ENCODE measurements at regions not wholly inside any gene's neighbourhood (a gene's known extent, or its start where the extent isn't known, plus 50 kb on each side); places are given as distances from the start of the nearest gene placed in this dataset.

GRCh38 chr2:100754951-100755350 is 65.0 kb upstream of the NPAS2 start:
- Histone ChIP-seq H3K27me3 (ENCODE audit: control insufficient read depth in 5 of 5, insufficient read depth in 4 of 5, low read length in 5 of 5) (peaks cover 0 to 3% (median 0%) of the 10 kb centered on the region in 5 donors), H3K4me1 (ENCODE audit: control insufficient read depth in 5 of 5, insufficient read depth in 5 of 5, low read length in 5 of 5) (peaks cover 0 to 10% (median 4%) of the 10 kb centered on the region in 5 donors), H3K9me3 (ENCODE audit: control insufficient read depth in 5 of 5, low read length in 5 of 5) (no peaks in the 10 kb centered on the region), H3K9ac (ENCODE audit: low read length in 5 of 5) (no peak overlapping the region), H3K36me3 (ENCODE audit: control insufficient read depth in 5 of 5, insufficient read depth in 5 of 5, low read length in 5 of 5) (no peaks in the 10 kb centered on the region), H3K4me3 (ENCODE audit: low read depth in 1 of 5, low read length in 5 of 5) (no peak overlapping the region), H3K27ac (ENCODE audit: low read depth, low read length) (no peak overlapping the region)

GRCh38 chr2:100755441-100755840 is 64.5 kb upstream of the NPAS2 start:
- peaks cover 0 to 10% (median 4%) of the 10 kb centered on the region in 5 donors for H3K4me1 ChIP-seq (ENCODE audit: control insufficient read depth in 5 of 5, insufficient read depth in 5 of 5, low read length in 5 of 5)
- no peak overlapping the region for H3K4me3 ChIP-seq (ENCODE audit: low read depth in 1 of 5, low read length in 5 of 5)
- no peaks in the 10 kb centered on the region for H3K36me3 ChIP-seq (ENCODE audit: control insufficient read depth in 5 of 5, insufficient read depth in 5 of 5, low read length in 5 of 5)
- H3K27ac ChIP-seq (ENCODE audit: low read depth, low read length), result no peak overlapping the region
- H3K9ac ChIP-seq (ENCODE audit: low read length in 5 of 5), result no peak overlapping the region
- peaks cover 0 to 3% (median 0%) of the 10 kb centered on the region in 5 donors for H3K27me3 ChIP-seq (ENCODE audit: control insufficient read depth in 5 of 5, insufficient read depth in 4 of 5, low read length in 5 of 5)
- H3K9me3 ChIP-seq (ENCODE audit: control insufficient read depth in 5 of 5, low read length in 5 of 5), result no peaks in the 10 kb centered on the region

GRCh38 chr2:100756704-100757103 is 63.2 kb upstream of the NPAS2 start:
- no peaks in the 10 kb centered on the region for H3K9me3 ChIP-seq (ENCODE audit: control insufficient read depth in 5 of 5, low read length in 5 of 5)
- no peak overlapping the region for H3K9ac ChIP-seq (ENCODE audit: low read length in 5 of 5)
- no peak overlapping the region for H3K27ac ChIP-seq (ENCODE audit: low read depth, low read length)
- H3K36me3 ChIP-seq (ENCODE audit: control insufficient read depth in 5 of 5, insufficient read depth in 5 of 5, low read length in 5 of 5), result no peaks in the 10 kb centered on the region
- H3K4me1 ChIP-seq (ENCODE audit: control insufficient read depth in 5 of 5, insufficient read depth in 5 of 5, low read length in 5 of 5), result peaks cover 0 to 10% (median 4%) of the 10 kb centered on the region in 5 donors
- no peak overlapping the region for H3K4me3 ChIP-seq (ENCODE audit: low read depth in 1 of 5, low read length in 5 of 5)
- H3K27me3 ChIP-seq (ENCODE audit: control insufficient read depth in 5 of 5, insufficient read depth in 4 of 5, low read length in 5 of 5), result peaks cover 0 to 3% (median 0%) of the 10 kb centered on the region in 5 donors

- peaks cover 0 to 3% (median 0%) of the 10 kb centered on the region in 5 donors for H3K27me3 ChIP-seq (ENCODE audit: control insufficient read depth in 5 of 5, insufficient read depth in 4 of 5, low read length in 5 of 5)
- H3K36me3 ChIP-seq (ENCODE audit: control insufficient read depth in 5 of 5, insufficient read depth in 5 of 5, low read length in 5 of 5), result no peaks in the 10 kb centered on the region
- H3K9me3 ChIP-seq (ENCODE audit: control insufficient read depth in 5 of 5, low read length in 5 of 5), result no peaks in the 10 kb centered on the region
- H3K4me3 ChIP-seq (ENCODE audit: low read depth in 1 of 5, low read length in 5 of 5), result no peak overlapping the region
- peaks cover 0 to 8% (median 0%) of the 10 kb centered on the region in 5 donors for H3K4me1 ChIP-seq (ENCODE audit: control insufficient read depth in 5 of 5, insufficient read depth in 5 of 5, low read length in 5 of 5)
- H3K9ac ChIP-seq (ENCODE audit: low read length in 5 of 5), result no peak overlapping the region
- no peak overlapping the region for H3K27ac ChIP-seq (ENCODE audit: low read depth, low read length)
These were observed 62.1 kb upstream of the NPAS2 start for GRCh38 chr2:100757621-100758394.

GRCh38 chr2:100759901-100760300 is 60.0 kb upstream of the NPAS2 start:
- H3K9me3 ChIP-seq (ENCODE audit: control insufficient read depth in 5 of 5, low read length in 5 of 5), result no peaks in the 10 kb centered on the region
- H3K27ac ChIP-seq (ENCODE audit: low read depth, low read length), result no peak overlapping the region
- no peaks in the 10 kb centered on the region for H3K36me3 ChIP-seq (ENCODE audit: control insufficient read depth in 5 of 5, insufficient read depth in 5 of 5, low read length in 5 of 5)
- no peak overlapping the region for H3K4me3 ChIP-seq (ENCODE audit: low read depth in 1 of 5, low read length in 5 of 5)
- no peaks in the 10 kb centered on the region for H3K4me1 ChIP-seq (ENCODE audit: control insufficient read depth in 5 of 5, insufficient read depth in 5 of 5, low read length in 5 of 5)
- H3K9ac ChIP-seq (ENCODE audit: low read length in 5 of 5), result no peak overlapping the region
- no peaks in the 10 kb centered on the region for H3K27me3 ChIP-seq (ENCODE audit: control insufficient read depth in 5 of 5, insufficient read depth in 4 of 5, low read length in 5 of 5)

GRCh38 chr2:100761365-100761764 is 58.6 kb upstream of the NPAS2 start:
- H3K9ac ChIP-seq (ENCODE audit: low read length in 5 of 5), result no peak overlapping the region
- H3K4me1 ChIP-seq (ENCODE audit: control insufficient read depth in 5 of 5, insufficient read depth in 5 of 5, low read length in 5 of 5), result no peaks in the 10 kb centered on the region
- H3K36me3 ChIP-seq (ENCODE audit: control insufficient read depth in 5 of 5, insufficient read depth in 5 of 5, low read length in 5 of 5), result no peaks in the 10 kb centered on the region
- H3K27me3 ChIP-seq (ENCODE audit: control insufficient read depth in 5 of 5, insufficient read depth in 4 of 5, low read length in 5 of 5), result no peaks in the 10 kb centered on the region
- no peak overlapping the region for H3K27ac ChIP-seq (ENCODE audit: low read depth, low read length)
- H3K9me3 ChIP-seq (ENCODE audit: control insufficient read depth in 5 of 5, low read length in 5 of 5), result no peaks in the 10 kb centered on the region
- H3K4me3 ChIP-seq (ENCODE audit: low read depth in 1 of 5, low read length in 5 of 5), result no peak overlapping the region

GRCh38 chr2:100764430-100764829 is 55.5 kb upstream of the NPAS2 start:
- Histone ChIP-seq H3K36me3 (ENCODE audit: control insufficient read depth in 5 of 5, insufficient read depth in 5 of 5, low read length in 5 of 5) (no peaks in the 10 kb centered on the region), H3K4me1 (ENCODE audit: control insufficient read depth in 5 of 5, insufficient read depth in 5 of 5, low read length in 5 of 5) (no peaks in the 10 kb centered on the region), H3K9me3 (ENCODE audit: control insufficient read depth in 5 of 5, low read length in 5 of 5) (no peaks in the 10 kb centered on the region), H3K27ac (ENCODE audit: low read depth, low read length) (no peak overlapping the region), H3K4me3 (ENCODE audit: low read depth in 1 of 5, low read length in 5 of 5) (no peak overlapping the region), H3K27me3 (ENCODE audit: control insufficient read depth in 5 of 5, insufficient read depth in 4 of 5, low read length in 5 of 5) (no peaks in the 10 kb centered on the region), H3K9ac (ENCODE audit: low read length in 5 of 5) (no peak overlapping the region)

GRCh38 chr2:100765481-100765880 is 54.5 kb upstream of the NPAS2 start:
- Histone ChIP-seq H3K9ac (ENCODE audit: low read length in 5 of 5) (no peak overlapping the region), H3K4me1 (ENCODE audit: control insufficient read depth in 5 of 5, insufficient read depth in 5 of 5, low read length in 5 of 5) (no peaks in the 10 kb centered on the region), H3K9me3 (ENCODE audit: control insufficient read depth in 5 of 5, low read length in 5 of 5) (no peaks in the 10 kb centered on the region), H3K27me3 (ENCODE audit: control insufficient read depth in 5 of 5, insufficient read depth in 4 of 5, low read length in 5 of 5) (no peaks in the 10 kb centered on the region), H3K36me3 (ENCODE audit: control insufficient read depth in 5 of 5, insufficient read depth in 5 of 5, low read length in 5 of 5) (no peaks in the 10 kb centered on the region), H3K4me3 (ENCODE audit: low read depth in 1 of 5, low read length in 5 of 5) (no peak overlapping the region), H3K27ac (ENCODE audit: low read depth, low read length) (no peak overlapping the region)

- H3K36me3 ChIP-seq (ENCODE audit: control insufficient read depth in 5 of 5, insufficient read depth in 5 of 5, low read length in 5 of 5), result no peaks in the 10 kb centered on the region
- H3K4me1 ChIP-seq (ENCODE audit: control insufficient read depth in 5 of 5, insufficient read depth in 5 of 5, low read length in 5 of 5), result no peaks in the 10 kb centered on the region
- no peak overlapping the region for H3K27ac ChIP-seq (ENCODE audit: low read depth, low read length)
- no peak overlapping the region for H3K4me3 ChIP-seq (ENCODE audit: low read depth in 1 of 5, low read length in 5 of 5)
- H3K27me3 ChIP-seq (ENCODE audit: control insufficient read depth in 5 of 5, insufficient read depth in 4 of 5, low read length in 5 of 5), result no peaks in the 10 kb centered on the region
- no peak overlapping the region for H3K9ac ChIP-seq (ENCODE audit: low read length in 5 of 5)
- H3K9me3 ChIP-seq (ENCODE audit: control insufficient read depth in 5 of 5, low read length in 5 of 5), result no peaks in the 10 kb centered on the region
These were observed 53.7 kb upstream of the NPAS2 start for GRCh38 chr2:100766256-100766655.

GRCh38 chr2:100766806-100767205 is 53.1 kb upstream of the NPAS2 start:
- Histone ChIP-seq H3K9ac (ENCODE audit: low read length in 5 of 5) (no peak overlapping the region), H3K4me1 (ENCODE audit: control insufficient read depth in 5 of 5, insufficient read depth in 5 of 5, low read length in 5 of 5) (no peaks in the 10 kb centered on the region), H3K36me3 (ENCODE audit: control insufficient read depth in 5 of 5, insufficient read depth in 5 of 5, low read length in 5 of 5) (no peaks in the 10 kb centered on the region), H3K27ac (ENCODE audit: low read depth, low read length) (no peak overlapping the region), H3K9me3 (ENCODE audit: control insufficient read depth in 5 of 5, low read length in 5 of 5) (no peaks in the 10 kb centered on the region), H3K4me3 (ENCODE audit: low read depth in 1 of 5, low read length in 5 of 5) (no peak overlapping the region), H3K27me3 (ENCODE audit: control insufficient read depth in 5 of 5, insufficient read depth in 4 of 5, low read length in 5 of 5) (no peaks in the 10 kb centered on the region)

Measured in subcutaneous abdominal adipose tissue (tissue), 5 donors.